Suprapubic skin (tissue), 4 donors: ENCODE measurements at regions not wholly inside any gene's neighbourhood (a gene's known extent, or its start where the extent isn't known, plus 50 kb on each side); places are given as distances from the start of the nearest gene placed in this dataset.

Experiments used
- DNase-seq, 2 donors: peaks; one replicate each; pipeline ENCODE4 v3.0.0-alpha.2; 2019; ENCODE audit warnings: low spot score in 2 of 2
- H3K27ac ChIP-seq: fragments of 200-600 bp; sonication (generic); one replicate; pipeline ENCODE4 v1.5.1; 2019
- H3K27me3 ChIP-seq: fragments of 200-600 bp; sonication (generic); one replicate; pipeline ENCODE4 v1.5.1; 2019
- H3K36me3 ChIP-seq: fragments of 200-600 bp; sonication (generic); one replicate; pipeline ENCODE4 v1.5.1; 2019
- H3K4me1 ChIP-seq: fragments of 200-600 bp; sonication (generic); one replicate; pipeline ENCODE4 v1.5.1; 2019
- H3K4me3 ChIP-seq: fragments of 200-600 bp; sonication (generic); one replicate; pipeline ENCODE4 v1.5.1; 2019; ENCODE audit warnings: mild to moderate bottlenecking
- H3K9me3 ChIP-seq: fragments of 200-600 bp; sonication (generic); one replicate; pipeline ENCODE4 v1.5.1; 2019
- EP300 ChIP-seq: sonication (generic); formaldehyde crosslinking; IDR thresholded peaks from one replicate; pipeline ENCODE4 v1.6.1; 2017; ENCODE audit warnings: antibody characterized with exemption
- POLR2A ChIP-seq, 2 donors: fragments of 450-650 bp; IDR thresholded peaks; one replicate each; pipeline ENCODE4 v1.6.1; 2017; ENCODE audit warnings: antibody characterized with exemption in 2 of 2, mild to moderate bottlenecking in 2 of 2, moderate library complexity in 2 of 2
- POLR2AphosphoS5 ChIP-seq, 3 donors: sonication (generic); formaldehyde crosslinking; IDR thresholded peaks; one replicate each; pipeline ENCODE4 v1.6.1; 2017; ENCODE audit warnings: antibody characterized with exemption in 3 of 3
- WGBS: methylation state at CpG from one replicate; pipeline ENCODE4 v1.1.5; 2018; 5-methylcytosine and 5-hydroxymethylcytosine counted together
- TF ChIP-seq, protein P1 (sequence below), 2 donors: fragments of 200-600 bp in 1 of 2; fragments of 450-650 bp in 1 of 2; sonication (generic) in 1 of 2; IDR thresholded peaks; one replicate each; pipeline ENCODE4 v1.5.1; 2016 to 2019; ENCODE audit warnings: antibody characterized with exemption in 2 of 2, mild to moderate bottlenecking in 1 of 2, moderate library complexity in 1 of 2

DNA sequence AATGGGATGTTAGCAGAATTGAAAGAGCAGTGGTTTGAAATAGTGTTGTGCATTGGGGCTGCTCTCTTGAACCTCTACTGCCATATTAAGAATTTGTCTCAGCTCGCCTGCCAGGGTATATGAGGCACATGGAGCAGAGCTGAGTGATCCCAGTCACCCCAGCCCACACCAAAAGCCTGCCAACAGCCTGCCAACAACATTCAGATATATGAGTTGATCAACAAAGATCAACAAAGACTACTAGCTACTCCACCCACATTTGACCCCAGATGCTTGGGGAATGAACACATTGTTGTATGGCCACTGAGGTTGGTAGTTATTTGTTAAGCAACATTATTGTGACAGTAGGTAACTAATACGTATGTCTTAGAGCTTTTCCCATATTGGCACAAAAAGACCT is 570.9 kb upstream of the IL12A start:
- TF ChIP-seq EP300 = no peak
- no peak for TF ChIP-seq POLR2A (IDR thresholded peaks at IDR 0.05)
- Histone ChIP-seq H3K4me1 (no peaks in the 10 kb centered on the region), H3K27me3 (no peaks in the 10 kb centered on the region), H3K36me3 (no peaks in the 10 kb centered on the region), H3K9me3 (no peaks in the 10 kb centered on the region), H3K27ac (no peak overlapping the region), H3K4me3 (no peak overlapping the region)
- DNase-seq = no peak
- 68% methylated on average over 2 of the region's 2 CpGs for WGBS

DNA sequence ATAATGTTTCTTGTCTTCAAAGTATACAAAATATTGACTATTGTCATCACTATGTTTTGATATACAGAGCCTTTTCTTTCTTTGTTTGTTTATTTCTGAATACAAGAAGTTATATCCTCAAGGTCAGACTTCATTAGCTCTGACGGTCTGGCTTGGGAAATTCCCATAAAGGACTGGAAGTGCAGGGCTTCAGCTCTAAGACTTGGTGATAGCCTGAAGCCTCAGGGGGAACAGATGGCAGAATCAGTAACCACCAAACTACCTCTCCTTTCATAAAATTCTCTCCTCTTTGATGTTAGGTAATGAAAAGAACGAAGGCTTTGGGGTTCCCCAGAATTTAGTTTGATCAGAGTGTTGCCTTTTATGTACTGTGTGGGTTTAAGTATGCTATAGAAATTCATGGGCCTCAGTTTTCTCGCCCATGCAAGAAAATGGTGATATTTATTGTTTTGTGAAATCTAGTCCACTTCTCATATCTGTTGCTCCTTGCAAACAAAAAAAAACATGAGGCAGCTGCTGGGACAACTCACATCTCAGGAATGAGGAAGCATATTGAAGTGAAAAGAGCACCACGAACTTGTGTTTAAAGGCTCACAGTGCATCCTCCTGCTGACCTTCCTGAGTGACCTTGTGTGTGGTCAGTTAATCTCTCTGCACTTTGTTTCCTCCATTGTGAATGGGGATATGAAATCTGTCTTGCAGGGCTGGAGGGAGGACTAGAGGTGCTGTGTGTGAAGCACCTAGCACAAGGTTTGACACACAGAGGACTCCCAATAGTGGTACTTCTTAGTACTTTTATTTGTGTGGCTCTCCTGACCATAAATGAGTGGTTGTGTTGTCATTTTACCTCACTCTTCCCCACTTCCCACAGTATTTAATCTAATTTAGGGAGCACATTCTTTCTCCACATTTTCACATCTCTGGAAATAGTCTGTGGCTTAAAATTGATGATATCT is 569.8 kb upstream of the IL12A start:
- TF ChIP-seq EP300 (no peak), POLR2A (IDR thresholded peaks at IDR 0.05) (no peak), POLR2AphosphoS5 (IDR thresholded peaks at IDR 0.05) (no peak)
- TF ChIP-seq, protein P1, sequence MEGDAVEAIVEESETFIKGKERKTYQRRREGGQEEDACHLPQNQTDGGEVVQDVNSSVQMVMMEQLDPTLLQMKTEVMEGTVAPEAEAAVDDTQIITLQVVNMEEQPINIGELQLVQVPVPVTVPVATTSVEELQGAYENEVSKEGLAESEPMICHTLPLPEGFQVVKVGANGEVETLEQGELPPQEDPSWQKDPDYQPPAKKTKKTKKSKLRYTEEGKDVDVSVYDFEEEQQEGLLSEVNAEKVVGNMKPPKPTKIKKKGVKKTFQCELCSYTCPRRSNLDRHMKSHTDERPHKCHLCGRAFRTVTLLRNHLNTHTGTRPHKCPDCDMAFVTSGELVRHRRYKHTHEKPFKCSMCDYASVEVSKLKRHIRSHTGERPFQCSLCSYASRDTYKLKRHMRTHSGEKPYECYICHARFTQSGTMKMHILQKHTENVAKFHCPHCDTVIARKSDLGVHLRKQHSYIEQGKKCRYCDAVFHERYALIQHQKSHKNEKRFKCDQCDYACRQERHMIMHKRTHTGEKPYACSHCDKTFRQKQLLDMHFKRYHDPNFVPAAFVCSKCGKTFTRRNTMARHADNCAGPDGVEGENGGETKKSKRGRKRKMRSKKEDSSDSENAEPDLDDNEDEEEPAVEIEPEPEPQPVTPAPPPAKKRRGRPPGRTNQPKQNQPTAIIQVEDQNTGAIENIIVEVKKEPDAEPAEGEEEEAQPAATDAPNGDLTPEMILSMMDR (IDR thresholded peaks at IDR 0.05) = no peak

DNA sequence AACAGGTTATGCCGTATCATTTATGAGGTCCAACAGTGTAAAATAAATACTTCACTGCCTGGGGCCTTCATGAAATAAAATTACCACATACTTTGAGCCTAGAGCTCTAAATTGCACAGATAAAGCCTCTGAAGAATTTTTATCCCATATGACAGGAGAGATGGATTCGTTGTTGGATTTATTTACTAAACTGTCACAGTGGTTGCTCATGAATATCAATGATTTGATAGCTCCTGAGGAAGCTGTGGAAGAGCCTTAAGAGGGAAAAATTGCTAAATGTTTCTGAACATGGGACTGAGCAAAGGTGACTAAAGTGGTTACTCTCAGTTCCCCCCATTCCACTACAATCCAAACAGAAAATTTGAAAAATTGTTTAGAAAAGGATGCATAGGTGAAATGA is 558.9 kb upstream of the IL12A start:
- Histone ChIP-seq H3K27me3 (no peaks in the 10 kb centered on the region), H3K4me3 (no peak overlapping the region), H3K27ac (no peak overlapping the region), H3K4me1 (no peaks in the 10 kb centered on the region), H3K9me3 (no peaks in the 10 kb centered on the region), H3K36me3 (no peaks in the 10 kb centered on the region)
- no peak for DNase-seq
- 46% methylated on average over 2 of the region's 2 CpGs for WGBS
- TF ChIP-seq, protein P1 (IDR thresholded peaks at IDR 0.05) = no peak
- TF ChIP-seq POLR2A (IDR thresholded peaks at IDR 0.05) = no peak
- TF ChIP-seq POLR2AphosphoS5 (IDR thresholded peaks at IDR 0.05) = no peak
- TF ChIP-seq EP300 = no peak

More for the DNA sequence above, 569.8 kb upstream of the IL12A start:
- no peaks in the 10 kb centered on the region for H3K4me1 ChIP-seq
- no peaks in the 10 kb centered on the region for H3K27me3 ChIP-seq
- DNase-seq = no peak
- no peak overlapping the region for H3K27ac ChIP-seq
- WGBS = 32% methylated on average over 4 of the region's 4 CpGs
- no peaks in the 10 kb centered on the region for H3K36me3 ChIP-seq
- H3K9me3 ChIP-seq = no peaks in the 10 kb centered on the region
- H3K4me3 ChIP-seq = no peak overlapping the region

DNA sequence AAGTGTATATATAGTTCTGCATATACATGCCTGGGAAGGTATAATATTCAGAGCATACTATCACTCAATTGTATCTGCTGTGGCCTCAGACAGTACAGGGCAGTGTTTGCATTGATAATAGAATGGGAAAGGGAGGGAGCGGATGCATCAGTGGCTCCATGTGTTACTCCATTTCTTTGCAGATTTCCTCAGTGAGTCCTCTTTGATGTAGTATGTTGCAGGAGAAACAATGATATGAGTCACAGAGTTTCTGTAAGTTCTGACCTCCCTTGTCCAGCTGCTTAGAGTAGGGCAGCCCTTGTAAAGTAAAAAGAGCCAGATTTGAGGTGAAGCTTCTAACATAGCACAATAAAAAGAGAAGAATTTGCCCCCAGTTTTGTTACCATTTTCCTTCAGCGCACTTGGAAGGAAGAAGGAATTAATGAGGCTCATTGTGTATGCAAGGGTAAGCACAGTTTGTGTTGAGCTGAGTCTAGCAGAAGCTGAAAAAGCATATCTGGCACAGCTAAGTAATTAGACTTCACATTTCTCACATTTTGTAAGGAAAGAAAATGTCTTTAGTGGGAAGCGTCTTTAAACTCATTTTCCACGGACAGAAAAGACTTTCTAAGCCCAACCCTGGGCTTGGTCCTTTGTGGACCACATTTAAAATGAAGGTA is 555.8 kb upstream of the IL12A start:
- TF ChIP-seq POLR2A (IDR thresholded peaks at IDR 0.05) (no peak), POLR2AphosphoS5 (IDR thresholded peaks at IDR 0.05) (no peak), EP300 (no peak)
- TF ChIP-seq, protein P1 (IDR thresholded peaks at IDR 0.05) = no peak
- no peaks in the 10 kb centered on the region for H3K27me3 ChIP-seq
- no peaks in the 10 kb centered on the region for H3K4me1 ChIP-seq
- H3K9me3 ChIP-seq = no peaks in the 10 kb centered on the region
- WGBS = 84% methylated on average over 4 of the region's 4 CpGs
- DNase-seq = no peak
- H3K36me3 ChIP-seq = no peaks in the 10 kb centered on the region
- no peak overlapping the region for H3K4me3 ChIP-seq
- no peak overlapping the region for H3K27ac ChIP-seq

DNA sequence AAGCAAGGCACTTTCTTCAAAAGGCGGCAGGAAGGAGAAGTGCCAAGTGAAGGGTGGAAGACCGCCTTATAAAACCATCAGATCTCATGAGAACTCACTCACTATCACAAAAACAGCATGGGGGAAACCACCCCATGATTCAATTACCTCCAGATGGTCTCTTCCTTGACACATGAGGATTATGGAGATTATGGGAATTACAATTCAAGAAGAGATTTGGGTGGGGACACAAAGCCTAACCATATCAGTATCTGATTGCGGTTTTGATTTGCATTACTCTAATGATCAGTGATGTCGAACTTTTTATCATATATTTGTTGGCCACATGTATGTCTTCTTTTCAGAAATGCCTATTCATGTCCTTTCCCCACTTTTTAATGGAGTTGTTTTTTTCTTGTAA is 549.3 kb upstream of the IL12A start:
- no peaks in the 10 kb centered on the region for H3K4me1 ChIP-seq
- no peaks in the 10 kb centered on the region for H3K27me3 ChIP-seq
- H3K27ac ChIP-seq = no peak overlapping the region
- DNase-seq = no peak
- no peak for TF ChIP-seq POLR2AphosphoS5 (IDR thresholded peaks at IDR 0.05)
- H3K4me3 ChIP-seq = no peak overlapping the region
- H3K36me3 ChIP-seq = no peaks in the 10 kb centered on the region
- WGBS = 89% methylated on average over 4 of the region's 4 CpGs
- no peaks in the 10 kb centered on the region for H3K9me3 ChIP-seq

DNA sequence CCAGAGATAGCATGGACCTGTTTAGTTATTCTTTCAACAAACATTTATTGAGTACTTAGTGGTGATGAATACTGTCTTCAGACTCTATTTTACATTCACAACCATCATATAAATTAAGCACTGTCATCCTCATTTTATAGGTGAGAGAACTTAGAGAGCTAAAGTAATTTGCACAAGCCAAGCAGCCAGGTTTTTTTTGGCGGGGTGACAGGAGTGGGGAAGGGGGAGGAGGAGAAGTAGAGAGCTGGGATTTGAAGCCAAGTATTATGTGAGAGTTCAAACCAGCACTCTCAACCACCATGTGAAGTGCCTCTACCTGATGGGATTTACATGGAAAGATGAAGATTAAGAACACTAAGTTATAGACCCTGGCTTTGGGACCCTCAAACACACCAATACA is 547.4 kb upstream of the IL12A start:
- Histone ChIP-seq H3K27me3 (no peaks in the 10 kb centered on the region), H3K9me3 (no peaks in the 10 kb centered on the region), H3K4me1 (no peaks in the 10 kb centered on the region), H3K27ac (no peak overlapping the region), H3K36me3 (no peaks in the 10 kb centered on the region), H3K4me3 (no peak overlapping the region)
- TF ChIP-seq POLR2A (IDR thresholded peaks at IDR 0.05) (no peak), POLR2AphosphoS5 (IDR thresholded peaks at IDR 0.05) (no peak), EP300 (no peak)
- TF ChIP-seq, protein P1 (IDR thresholded peaks at IDR 0.05) = no peak
- no peak for DNase-seq
- 45% methylated on average over 1 of the region's 1 CpG for WGBS
